ENCODE measurements at regions not wholly inside any gene's neighbourhood (a gene's known extent, or its start where the extent isn't known, plus 50 kb on each side); places are given as distances from the start of the nearest gene placed in this dataset.

DNA sequence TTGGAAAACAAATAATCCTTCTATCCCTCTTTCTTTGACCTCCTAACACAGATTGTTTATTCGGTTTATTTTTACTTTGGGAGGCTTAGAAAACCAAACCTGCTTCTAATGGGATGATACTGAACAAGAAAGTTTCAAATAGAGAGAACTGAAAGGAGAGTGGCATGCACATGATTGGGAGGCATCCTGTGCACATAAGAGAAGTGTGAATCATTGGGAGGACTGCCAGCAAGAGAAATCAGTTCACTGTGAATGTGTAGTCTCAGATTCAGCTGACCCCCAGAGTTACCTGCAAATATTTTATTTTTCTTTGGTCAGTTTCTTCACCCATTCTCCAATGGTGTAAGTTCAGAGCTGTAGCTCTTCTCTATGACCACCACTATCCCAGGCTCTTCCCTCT is 1363.2 kb upstream of the ACVR2A start:
- Mint-ChIP-seq H3K4me1 (ENCODE audit: low read depth) (no peaks in the 10 kb centered on the region), H3K9me3 (ENCODE audit: low read depth) (no peaks in the 10 kb centered on the region), H3K27me3 (no peaks in the 10 kb centered on the region), H3K4me3 (no peak overlapping the region), H3K27ac (no peak overlapping the region), H3K36me3 (no peaks in the 10 kb centered on the region)

DNA sequence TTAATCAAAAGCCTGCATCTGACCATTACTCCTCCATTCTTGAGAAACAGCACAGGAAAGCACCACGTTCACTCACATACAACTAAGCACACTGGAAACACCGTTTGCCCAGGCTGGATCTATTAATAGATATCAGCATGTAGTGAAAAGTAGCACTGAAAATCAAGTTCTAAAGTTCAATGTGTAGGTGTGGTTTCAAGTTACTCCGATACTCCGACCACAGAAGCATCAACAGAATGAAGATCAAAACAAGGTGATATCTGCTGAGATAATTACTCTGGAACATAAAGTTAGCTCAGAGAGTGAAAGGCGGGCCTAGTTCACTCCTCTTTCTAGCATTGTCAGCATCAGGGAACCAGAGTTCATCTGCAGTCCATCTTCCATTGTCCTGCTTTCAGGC is 1367.4 kb upstream of the ACVR2A start:
- Mint-ChIP-seq H3K9me3 (ENCODE audit: low read depth) (no peaks in the 10 kb centered on the region), H3K4me1 (ENCODE audit: low read depth) (no peaks in the 10 kb centered on the region), H3K4me3 (no peak overlapping the region), H3K36me3 (no peaks in the 10 kb centered on the region), H3K27me3 (no peaks in the 10 kb centered on the region), H3K27ac (no peak overlapping the region)

DNA sequence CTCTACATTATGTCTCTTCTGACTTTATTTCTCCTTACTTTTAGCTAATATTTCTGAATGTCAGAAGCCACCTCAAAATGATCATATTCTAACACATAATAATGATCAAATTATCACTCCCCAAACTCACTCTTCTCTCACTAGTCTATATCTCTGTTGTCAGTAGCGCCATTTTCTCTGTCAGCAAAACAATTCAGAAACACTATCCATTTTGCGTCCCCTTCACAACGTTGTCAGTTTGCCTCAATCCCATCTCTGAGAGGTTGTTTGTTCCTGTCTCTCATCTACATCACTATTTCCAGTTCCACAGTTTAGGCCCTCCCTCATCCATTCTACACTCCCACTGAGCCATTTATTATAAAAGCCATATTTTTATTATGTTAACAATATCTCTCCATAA is 1376.3 kb upstream of the ACVR2A start:
- H3K36me3 Mint-ChIP-seq: no peaks in the 10 kb centered on the region
- no peak overlapping the region for H3K4me3 Mint-ChIP-seq
- no peaks in the 10 kb centered on the region for H3K9me3 Mint-ChIP-seq (ENCODE audit: low read depth)
- H3K27me3 Mint-ChIP-seq: no peaks in the 10 kb centered on the region
- H3K27ac Mint-ChIP-seq: no peak overlapping the region
- H3K4me1 Mint-ChIP-seq (ENCODE audit: low read depth): no peaks in the 10 kb centered on the region

DNA sequence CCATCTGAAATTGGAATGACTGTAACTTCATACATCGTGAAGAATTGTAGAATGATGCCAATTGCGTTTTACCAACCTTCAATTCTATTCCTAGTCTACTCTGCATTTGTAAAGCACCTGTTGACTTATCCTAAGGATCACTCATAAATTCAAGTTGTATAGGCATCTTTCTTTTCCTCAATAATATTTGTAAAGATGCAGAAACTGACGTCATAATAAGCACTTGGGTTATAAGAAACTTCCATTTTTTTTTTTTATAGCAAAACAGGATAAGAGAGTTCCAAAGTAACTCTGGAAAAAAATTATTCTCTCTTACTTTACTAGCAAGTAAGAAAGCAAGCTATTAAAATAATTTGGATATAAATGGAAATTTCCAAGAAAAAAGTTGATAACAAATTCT is 1377.4 kb upstream of the ACVR2A start:
- no peak overlapping the region for H3K27ac Mint-ChIP-seq
- no peak overlapping the region for H3K4me3 Mint-ChIP-seq
- H3K36me3 Mint-ChIP-seq: no peaks in the 10 kb centered on the region
- H3K4me1 Mint-ChIP-seq (ENCODE audit: low read depth): no peaks in the 10 kb centered on the region
- peaks cover 3% of the 10 kb centered on the region for H3K9me3 Mint-ChIP-seq (ENCODE audit: low read depth)
- no peaks in the 10 kb centered on the region for H3K27me3 Mint-ChIP-seq

DNA sequence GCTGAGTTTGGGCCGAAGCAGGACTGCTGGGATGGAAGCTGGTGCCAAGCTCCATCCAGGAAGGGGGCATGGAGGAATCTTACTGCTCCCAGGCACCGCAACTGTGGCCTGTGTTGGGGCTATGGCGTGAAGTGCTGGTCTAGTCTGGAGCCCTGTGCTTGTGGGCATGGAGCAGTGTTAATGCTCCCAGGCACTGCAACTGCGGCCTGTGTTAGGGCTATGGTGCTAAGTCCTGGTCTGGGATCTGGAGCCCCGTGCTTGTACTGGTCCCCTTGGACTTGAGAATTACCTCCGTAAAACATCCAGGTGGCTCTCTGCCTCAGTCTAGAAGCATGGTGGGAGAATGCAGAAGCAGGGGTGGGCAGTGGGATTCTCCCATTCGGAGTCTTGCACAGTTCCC is 1379.4 kb upstream of the ACVR2A start:
- no peaks in the 10 kb centered on the region for H3K4me1 Mint-ChIP-seq (ENCODE audit: low read depth)
- no peaks in the 10 kb centered on the region for H3K27me3 Mint-ChIP-seq
- no peaks in the 10 kb centered on the region for H3K36me3 Mint-ChIP-seq
- H3K9me3 Mint-ChIP-seq (ENCODE audit: low read depth): peaks cover 12% of the 10 kb centered on the region
- no peak overlapping the region for H3K27ac Mint-ChIP-seq
- no peak overlapping the region for H3K4me3 Mint-ChIP-seq

DNA sequence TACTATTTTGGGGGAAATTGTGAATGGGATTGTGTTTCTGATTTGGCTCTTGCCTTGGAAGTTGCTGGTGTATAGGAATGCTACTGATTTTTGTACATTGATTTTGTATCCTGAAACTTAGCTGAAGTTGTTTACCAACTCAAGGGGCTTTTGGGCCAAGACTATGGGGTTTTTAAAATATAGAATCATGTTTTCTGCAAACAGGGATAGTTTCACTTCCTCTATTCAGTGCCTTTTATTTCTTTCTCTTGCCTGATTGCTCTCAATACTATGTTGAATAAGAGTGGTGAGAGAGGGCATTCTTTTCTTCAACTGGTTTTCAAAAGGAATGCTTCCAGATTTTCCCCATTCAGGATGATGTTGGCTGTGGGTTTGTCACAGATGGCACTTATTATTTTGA is 1383.8 kb upstream of the ACVR2A start:
- H3K27me3 Mint-ChIP-seq: no peaks in the 10 kb centered on the region
- H3K27ac Mint-ChIP-seq: no peak overlapping the region
- no peaks in the 10 kb centered on the region for H3K4me1 Mint-ChIP-seq (ENCODE audit: low read depth)
- H3K9me3 Mint-ChIP-seq (ENCODE audit: low read depth): peaks cover 20% of the 10 kb centered on the region
- H3K36me3 Mint-ChIP-seq: no peaks in the 10 kb centered on the region
- no peak overlapping the region for H3K4me3 Mint-ChIP-seq

DNA sequence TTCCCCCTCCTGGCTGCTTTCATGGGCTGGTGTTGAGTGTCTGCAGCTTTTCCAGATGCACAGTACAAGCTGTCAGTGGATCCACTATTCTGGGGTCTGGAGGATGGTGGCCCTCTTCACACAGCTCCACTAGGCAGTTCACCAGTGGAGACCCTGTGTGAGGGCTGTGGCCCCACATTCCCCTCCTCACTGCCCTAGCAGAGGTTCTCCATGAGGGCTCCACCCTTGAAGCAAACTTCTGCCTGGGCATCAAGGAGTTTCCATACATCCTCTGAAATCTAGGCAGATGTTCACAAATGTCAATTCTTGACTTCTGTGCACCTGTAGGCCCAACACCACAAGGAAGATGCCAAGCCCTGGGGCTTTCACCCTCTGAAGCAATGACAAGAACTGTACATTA is 1386.2 kb upstream of the ACVR2A start:
- H3K4me3 Mint-ChIP-seq: no peak overlapping the region
- no peaks in the 10 kb centered on the region for H3K27me3 Mint-ChIP-seq
- no peaks in the 10 kb centered on the region for H3K36me3 Mint-ChIP-seq
- no peak overlapping the region for H3K27ac Mint-ChIP-seq
- H3K4me1 Mint-ChIP-seq (ENCODE audit: low read depth): no peaks in the 10 kb centered on the region
- peaks cover 20% of the 10 kb centered on the region for H3K9me3 Mint-ChIP-seq (ENCODE audit: low read depth)

DNA sequence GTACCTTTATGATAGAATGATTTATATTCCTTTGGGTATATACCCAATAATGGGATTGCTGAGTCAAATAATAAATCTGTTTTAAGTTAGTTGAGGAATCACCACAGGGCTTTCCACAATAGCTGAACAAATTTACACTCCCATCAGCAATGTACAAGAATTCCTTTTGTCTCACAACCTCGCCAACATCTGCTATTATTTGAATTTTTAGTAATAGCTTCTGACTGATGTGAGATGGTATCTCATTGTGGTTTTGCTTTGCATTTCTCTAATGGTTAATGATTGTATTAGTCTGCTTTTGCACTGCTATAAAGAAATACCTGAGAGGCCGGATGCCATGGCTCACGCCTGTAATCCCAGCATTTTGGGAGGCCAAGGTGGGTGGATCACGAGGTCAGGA is 1387.6 kb upstream of the ACVR2A start:
- H3K27ac Mint-ChIP-seq: no peak overlapping the region
- H3K36me3 Mint-ChIP-seq: no peaks in the 10 kb centered on the region
- H3K4me1 Mint-ChIP-seq (ENCODE audit: low read depth): no peaks in the 10 kb centered on the region
- H3K9me3 Mint-ChIP-seq (ENCODE audit: low read depth): peaks cover 16% of the 10 kb centered on the region
- no peak overlapping the region for H3K4me3 Mint-ChIP-seq
- no peaks in the 10 kb centered on the region for H3K27me3 Mint-ChIP-seq

DNA sequence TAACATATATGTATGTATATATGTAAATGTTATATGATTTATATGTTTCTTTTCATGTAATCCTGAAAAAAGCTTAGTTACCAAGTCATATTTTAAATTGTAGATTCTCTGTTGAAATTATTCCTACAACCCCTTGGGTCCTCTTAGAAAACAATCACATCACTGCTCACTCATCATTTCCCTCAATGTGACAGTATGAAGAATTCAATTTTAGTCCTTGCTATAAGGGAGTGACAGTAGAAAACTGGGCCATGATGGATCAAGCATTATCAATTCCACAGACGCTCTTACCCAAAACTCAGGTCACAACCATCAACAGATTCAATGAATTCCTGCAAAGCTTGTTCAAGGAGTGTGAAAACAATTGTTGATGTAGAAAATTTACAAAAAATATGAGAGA is 1389.5 kb upstream of the ACVR2A start:
- Mint-ChIP-seq H3K27me3 (no peaks in the 10 kb centered on the region), H3K36me3 (no peaks in the 10 kb centered on the region), H3K4me3 (no peak overlapping the region), H3K9me3 (ENCODE audit: low read depth) (peaks cover 9% of the 10 kb centered on the region), H3K27ac (no peak overlapping the region), H3K4me1 (ENCODE audit: low read depth) (no peaks in the 10 kb centered on the region)

DNA sequence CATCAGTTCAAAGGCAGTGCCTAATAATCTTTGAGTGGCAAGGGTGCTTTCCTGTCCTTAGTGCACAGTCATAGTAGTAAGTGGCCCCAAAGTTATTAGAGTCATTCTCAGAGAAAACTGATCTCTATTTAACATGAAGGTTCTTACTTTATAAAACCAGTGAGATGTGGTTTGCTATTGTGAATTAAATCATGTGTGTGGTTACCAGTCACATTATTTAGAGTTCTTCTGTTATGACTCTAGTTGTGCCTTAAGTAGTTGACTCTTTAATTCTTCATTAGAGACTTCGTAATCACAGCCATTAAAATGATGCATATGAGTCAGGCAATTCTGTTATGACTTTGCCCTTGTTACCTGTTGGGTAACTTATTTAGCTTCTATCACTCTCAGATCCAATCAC is 1392.9 kb upstream of the ACVR2A start:
- H3K27ac Mint-ChIP-seq: no peak overlapping the region
- H3K27me3 Mint-ChIP-seq: no peaks in the 10 kb centered on the region
- H3K9me3 Mint-ChIP-seq (ENCODE audit: low read depth): peaks cover 16% of the 10 kb centered on the region
- no peak overlapping the region for H3K4me3 Mint-ChIP-seq
- no peaks in the 10 kb centered on the region for H3K4me1 Mint-ChIP-seq (ENCODE audit: low read depth)
- no peaks in the 10 kb centered on the region for H3K36me3 Mint-ChIP-seq

DNA sequence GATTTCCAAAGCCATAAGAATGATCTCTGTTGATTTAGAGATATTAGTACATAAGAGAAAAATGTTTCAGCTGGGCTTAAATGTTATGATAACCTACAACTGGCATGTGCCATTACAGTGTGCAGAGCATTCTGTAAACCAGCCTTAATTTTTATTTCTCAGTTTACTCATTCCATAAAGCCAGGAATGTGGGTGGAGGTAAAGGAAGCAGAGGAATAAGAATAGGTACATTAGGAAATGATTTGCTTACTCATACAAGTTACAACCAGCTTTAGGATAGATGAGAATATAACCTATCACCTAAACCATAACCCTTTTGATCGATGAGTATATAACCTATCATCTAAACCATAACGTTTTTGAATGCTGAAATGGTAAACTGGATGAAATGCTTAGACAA is 1394.7 kb upstream of the ACVR2A start:
- no peaks in the 10 kb centered on the region for H3K4me1 Mint-ChIP-seq (ENCODE audit: low read depth)
- H3K36me3 Mint-ChIP-seq: no peaks in the 10 kb centered on the region
- peaks cover 14% of the 10 kb centered on the region for H3K9me3 Mint-ChIP-seq (ENCODE audit: low read depth)
- no peak overlapping the region for H3K4me3 Mint-ChIP-seq
- no peak overlapping the region for H3K27ac Mint-ChIP-seq
- H3K27me3 Mint-ChIP-seq: no peaks in the 10 kb centered on the region

DNA sequence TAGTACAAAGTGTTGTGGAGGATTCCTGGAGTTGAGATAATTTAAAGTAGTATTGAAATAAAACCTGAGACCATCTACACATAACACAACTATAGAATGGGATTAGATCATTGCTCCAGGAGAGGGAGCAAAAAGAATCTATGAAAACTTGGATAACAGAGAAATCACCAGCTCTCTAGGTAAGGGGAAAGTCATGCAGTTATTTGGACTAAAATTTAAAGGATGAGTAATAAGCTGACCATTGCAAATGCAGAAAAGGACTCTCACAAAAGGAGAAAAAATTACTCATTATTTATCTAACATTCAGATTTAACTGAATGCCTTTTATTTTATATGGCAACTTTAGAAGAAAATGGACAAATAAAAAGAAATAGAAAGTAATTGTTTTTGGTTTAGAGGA is 1399.8 kb upstream of the ACVR2A start:
- no peak overlapping the region for H3K4me3 Mint-ChIP-seq
- no peaks in the 10 kb centered on the region for H3K36me3 Mint-ChIP-seq
- no peaks in the 10 kb centered on the region for H3K27me3 Mint-ChIP-seq
- H3K27ac Mint-ChIP-seq: no peak overlapping the region
- peaks cover 14% of the 10 kb centered on the region for H3K9me3 Mint-ChIP-seq (ENCODE audit: low read depth)
- H3K4me1 Mint-ChIP-seq (ENCODE audit: low read depth): no peaks in the 10 kb centered on the region

DNA sequence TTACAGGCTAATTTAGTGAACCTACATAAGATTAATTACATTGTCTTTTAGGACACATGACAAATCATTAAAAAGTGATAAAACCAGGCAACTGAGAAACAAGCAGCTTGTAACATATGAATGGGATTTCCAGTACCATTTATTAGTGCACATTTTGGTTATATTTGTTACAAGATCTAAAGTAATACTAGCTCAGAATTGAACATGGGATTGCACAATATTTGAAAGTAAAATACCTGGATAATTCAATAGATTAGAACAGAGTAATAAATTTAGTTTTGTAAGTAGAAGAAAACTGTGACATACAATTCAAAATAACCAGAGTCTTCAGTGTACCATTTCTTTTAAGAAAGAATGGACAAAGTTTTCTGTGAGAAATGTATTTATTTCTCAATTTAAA is 1400.7 kb upstream of the ACVR2A start:
- Mint-ChIP-seq H3K27me3 (no peaks in the 10 kb centered on the region), H3K4me1 (ENCODE audit: low read depth) (no peaks in the 10 kb centered on the region), H3K9me3 (ENCODE audit: low read depth) (peaks cover 8% of the 10 kb centered on the region), H3K27ac (no peak overlapping the region), H3K4me3 (no peak overlapping the region), H3K36me3 (no peaks in the 10 kb centered on the region)

DNA sequence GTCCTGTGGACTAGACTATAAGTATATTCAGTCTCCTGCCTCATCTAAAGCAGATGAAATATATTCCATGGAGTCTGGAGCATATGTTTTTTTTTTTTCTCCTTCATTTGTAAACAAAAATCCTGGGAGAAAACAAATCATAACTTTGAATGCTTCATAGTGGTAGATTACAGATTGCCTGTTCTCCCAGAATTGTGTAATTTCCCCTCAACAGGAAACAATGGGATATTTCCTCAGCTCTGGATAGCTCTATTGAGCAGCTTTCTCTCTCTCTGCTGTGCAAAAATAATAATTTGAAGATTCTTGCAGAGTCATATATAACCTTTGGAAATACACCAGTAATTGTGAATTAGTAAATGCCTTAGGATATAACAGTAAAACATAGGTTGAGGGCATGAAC is 1406.6 kb upstream of the ACVR2A start:
- no peaks in the 10 kb centered on the region for H3K36me3 Mint-ChIP-seq
- no peak overlapping the region for H3K4me3 Mint-ChIP-seq
- peaks cover 2% of the 10 kb centered on the region for H3K9me3 Mint-ChIP-seq (ENCODE audit: low read depth)
- no peak overlapping the region for H3K27ac Mint-ChIP-seq
- H3K27me3 Mint-ChIP-seq: no peaks in the 10 kb centered on the region
- no peaks in the 10 kb centered on the region for H3K4me1 Mint-ChIP-seq (ENCODE audit: low read depth)

DNA sequence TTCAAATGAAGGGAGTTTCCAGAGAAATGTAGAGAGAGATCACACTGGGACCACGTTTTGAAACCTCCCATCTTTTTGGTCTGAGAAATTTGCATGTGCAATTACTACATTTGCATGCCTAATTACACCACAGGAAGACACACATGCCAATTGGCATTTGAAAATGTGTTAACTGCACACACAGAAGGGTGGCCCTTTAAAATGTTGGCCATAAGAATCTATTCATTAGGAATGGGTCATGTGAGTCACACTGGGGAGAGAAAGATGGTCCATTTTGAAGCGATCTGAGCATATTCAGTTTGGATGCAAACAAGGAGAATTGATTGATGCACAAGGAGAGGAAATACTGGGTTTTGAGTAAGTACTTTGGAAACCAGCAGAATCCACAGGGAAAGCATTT is 1407.1 kb upstream of the ACVR2A start:
- H3K27ac Mint-ChIP-seq: no peak overlapping the region
- H3K4me1 Mint-ChIP-seq (ENCODE audit: low read depth): no peaks in the 10 kb centered on the region
- H3K9me3 Mint-ChIP-seq (ENCODE audit: low read depth): peaks cover 2% of the 10 kb centered on the region

DNA sequence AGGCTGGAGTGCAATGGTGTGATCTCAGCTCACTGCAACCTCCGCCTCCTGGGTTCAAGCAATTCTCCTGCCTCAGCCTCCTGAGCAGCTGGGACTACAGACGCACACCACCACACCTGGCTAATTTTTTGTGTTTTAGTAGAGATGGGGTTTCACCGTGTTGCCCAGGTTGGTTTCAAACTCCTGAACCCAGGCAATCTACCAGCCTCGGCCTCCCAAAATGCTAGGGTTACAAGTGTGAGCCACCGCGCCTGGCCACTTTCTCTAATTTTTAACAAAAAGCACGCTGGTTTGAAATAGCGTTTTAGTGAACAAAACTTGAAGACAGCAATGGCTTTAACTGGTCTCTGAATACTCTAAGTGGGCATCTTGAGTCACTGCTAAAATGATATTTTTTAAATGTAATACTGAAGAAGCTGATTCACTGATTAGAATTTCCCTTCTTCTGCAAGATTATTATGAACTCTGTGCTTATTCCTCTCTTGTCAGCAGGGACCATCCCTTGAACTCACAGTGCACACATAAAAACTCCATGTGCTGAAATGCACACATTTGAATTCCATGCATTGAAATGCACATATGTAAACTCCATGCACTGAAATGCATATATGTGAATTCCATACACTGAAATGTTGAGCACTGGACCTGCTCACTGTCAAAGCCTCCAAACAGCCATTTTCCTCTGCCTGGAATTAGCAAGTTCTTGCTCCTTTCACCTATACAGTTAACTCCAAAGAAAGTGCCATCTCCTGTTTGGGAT is 1411.5 kb upstream of the ACVR2A start:
- Mint-ChIP-seq H3K27me3 (no peaks in the 10 kb centered on the region), H3K36me3 (no peaks in the 10 kb centered on the region), H3K9me3 (ENCODE audit: low read depth) (peaks cover 2% of the 10 kb centered on the region)

More for the DNA sequence above, 1407.1 kb upstream of the ACVR2A start:
- H3K4me3 Mint-ChIP-seq: no peak overlapping the region
- H3K36me3 Mint-ChIP-seq: no peaks in the 10 kb centered on the region
- H3K27me3 Mint-ChIP-seq: no peaks in the 10 kb centered on the region

More for the DNA sequence above, 1411.5 kb upstream of the ACVR2A start:
- Mint-ChIP-seq H3K27ac (no peak overlapping the region), H3K4me3 (no peak overlapping the region), H3K4me1 (ENCODE audit: low read depth) (no peaks in the 10 kb centered on the region)

Measured in activated naive CD8-positive, alpha-beta T cell (primary cell).